ENCODE measurements at regions not wholly inside any gene's neighbourhood (a gene's known extent, or its start where the extent isn't known, plus 50 kb on each side); places are given as distances from the start of the nearest gene placed in this dataset.
A peak's percentile ranks its signal among the peaks of the same experiment; 100 is the strongest.

- no peak for DNase-seq
These were observed 1007.0 kb upstream of the ACVR2A start for GRCh38 chr2:146837857-146838256.

GRCh38 chr2:146826388-146826787 is 1018.4 kb upstream of the ACVR2A start:
- no peak for DNase-seq

- DNase-seq, result no peak
These were observed 1023.0 kb upstream of the ACVR2A start for GRCh38 chr2:146821836-146822316.

GRCh38 chr2:146820672-146821071 is 1024.2 kb upstream of the ACVR2A start:
- DNase-seq, result no peak

GRCh38 chr2:146818122-146818521 is 1026.7 kb upstream of the ACVR2A start:
- no peak for DNase-seq

- no peak for DNase-seq
These were observed 1027.2 kb upstream of the ACVR2A start for GRCh38 chr2:146817613-146818012.

GRCh38 chr2:146814971-146815370 is 1029.9 kb upstream of the ACVR2A start:
- no peak for DNase-seq

GRCh38 chr2:146807568-146808168 is 1037.2 kb upstream of the ACVR2A start:
- no peak for DNase-seq

- DNase-seq, result no peak
These were observed 1038.3 kb upstream of the ACVR2A start for GRCh38 chr2:146806364-146807005.

GRCh38 chr2:146804288-146804687 is 1040.5 kb upstream of the ACVR2A start:
- DNase-seq, result no peak

- DNase-seq, result no peak
These were observed 1042.9 kb upstream of the ACVR2A start for GRCh38 chr2:146801886-146802285.

- no peak for DNase-seq
These were observed 1058.4 kb upstream of the ACVR2A start for GRCh38 chr2:146786396-146786795.

- DNase-seq, result no peak
These were observed 1059.7 kb upstream of the ACVR2A start for GRCh38 chr2:146785101-146785500.

GRCh38 chr2:146784602-146785001 is 1060.2 kb upstream of the ACVR2A start:
- no peak for DNase-seq

GRCh38 chr2:146777181-146777580 is 1067.6 kb upstream of the ACVR2A start:
- no peak for DNase-seq

- DNase-seq, result no peak
These were observed 1068.2 kb upstream of the ACVR2A start for GRCh38 chr2:146776596-146776995.

- no peak for DNase-seq
These were observed 1073.3 kb upstream of the ACVR2A start for GRCh38 chr2:146771531-146771930.

GRCh38 chr2:146764301-146764700 is 1080.5 kb upstream of the ACVR2A start:
- DNase-seq, result no peak

- DNase-seq, result no peak
These were observed 1082.0 kb upstream of the ACVR2A start for GRCh38 chr2:146762786-146763185.

GRCh38 chr2:146754606-146755005 is 1090.2 kb upstream of the ACVR2A start:
- no peak for DNase-seq

GRCh38 chr2:146748046-146748445 is 1096.8 kb upstream of the ACVR2A start:
- DNase-seq, result no peak

GRCh38 chr2:146741260-146741659 is 1103.6 kb upstream of the ACVR2A start:
- DNase-seq, result no peak

GRCh38 chr2:146734821-146735190 is 1110.0 kb upstream of the ACVR2A start:
- no peak for DNase-seq

GRCh38 chr2:146734042-146734820 is 1110.6 kb upstream of the ACVR2A start:
- peak; percentile 2 for DNase-seq

All from GF-D8 (cell line).